Spleen (tissue), 7 donors: ENCODE measurements at regions not wholly inside any gene's neighbourhood (a gene's known extent, or its start where the extent isn't known, plus 50 kb on each side); places are given as distances from the start of the nearest gene placed in this dataset.

Source experiments
- POLR2A ChIP-seq, 3 donors: fragments of 450-650 bp; IDR thresholded peaks; one replicate each; pipeline ENCODE4 v1.5.1; 2017; ENCODE audit warnings: antibody characterized with exemption in 3 of 3, mild to moderate bottlenecking in 1 of 3
- POLR2AphosphoS5 ChIP-seq, 3 donors: sonication (generic); formaldehyde crosslinking; IDR thresholded peaks; one replicate each; pipeline ENCODE4 v1.5.1; 2017; ENCODE audit warnings: antibody characterized with exemption in 3 of 3
- TF ChIP-seq, protein P1 (sequence below), 11 experiments: fragments of 200-600 bp in 7 of 11; fragments of 450-650 bp in 4 of 11; sonication (generic) in 4 of 11; IDR thresholded peaks in 8 of 11; conservative IDR thresholded peaks in 3 of 11; 1 replicate in 7 of 11; 2 replicates in 4 of 11; pipeline versions ENCODE4 v1.4.0 to v1.8.0; 2016 to 2021; ENCODE audit warnings: antibody characterized with exemption in 11 of 11, inconsistent platforms in 4 of 11, mild to moderate bottlenecking in 1 of 11
- donor health status: DM: no; HTN: no; CAD: no; lungs with moderate emphysema.
- donor health status: DM: no; HTN: no; CAD: no.
- donor health status: DM: no; HTN: no; CAD: no.

DNA sequence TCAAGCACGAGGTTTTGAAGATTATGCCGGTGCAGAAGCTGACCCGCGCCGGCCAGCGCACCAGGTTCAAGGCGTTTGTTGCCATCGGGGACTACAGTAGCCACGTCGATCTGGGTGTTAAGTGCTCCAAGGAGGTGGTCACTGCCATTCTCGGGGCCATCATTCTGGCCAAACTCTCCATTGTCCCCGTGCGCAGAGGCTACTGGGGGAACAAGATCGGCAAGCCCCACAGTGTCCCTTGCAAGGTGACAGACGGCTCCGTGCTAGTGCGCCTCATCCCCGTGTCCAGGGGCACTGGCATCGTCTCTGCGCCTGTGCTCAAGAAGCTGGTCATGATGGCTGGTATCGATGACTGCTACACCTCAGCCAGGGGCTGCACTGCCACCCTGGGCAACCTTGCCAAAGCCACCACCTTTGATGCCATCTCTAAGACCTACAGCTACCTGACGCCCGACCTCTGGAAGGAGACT is 284.7 kb downstream of the GPR37 start:
- TF ChIP-seq, protein P1, sequence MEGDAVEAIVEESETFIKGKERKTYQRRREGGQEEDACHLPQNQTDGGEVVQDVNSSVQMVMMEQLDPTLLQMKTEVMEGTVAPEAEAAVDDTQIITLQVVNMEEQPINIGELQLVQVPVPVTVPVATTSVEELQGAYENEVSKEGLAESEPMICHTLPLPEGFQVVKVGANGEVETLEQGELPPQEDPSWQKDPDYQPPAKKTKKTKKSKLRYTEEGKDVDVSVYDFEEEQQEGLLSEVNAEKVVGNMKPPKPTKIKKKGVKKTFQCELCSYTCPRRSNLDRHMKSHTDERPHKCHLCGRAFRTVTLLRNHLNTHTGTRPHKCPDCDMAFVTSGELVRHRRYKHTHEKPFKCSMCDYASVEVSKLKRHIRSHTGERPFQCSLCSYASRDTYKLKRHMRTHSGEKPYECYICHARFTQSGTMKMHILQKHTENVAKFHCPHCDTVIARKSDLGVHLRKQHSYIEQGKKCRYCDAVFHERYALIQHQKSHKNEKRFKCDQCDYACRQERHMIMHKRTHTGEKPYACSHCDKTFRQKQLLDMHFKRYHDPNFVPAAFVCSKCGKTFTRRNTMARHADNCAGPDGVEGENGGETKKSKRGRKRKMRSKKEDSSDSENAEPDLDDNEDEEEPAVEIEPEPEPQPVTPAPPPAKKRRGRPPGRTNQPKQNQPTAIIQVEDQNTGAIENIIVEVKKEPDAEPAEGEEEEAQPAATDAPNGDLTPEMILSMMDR (IDR thresholded peaks at IDR 0.05 in 8 of 11, conservative IDR thresholded peaks at IDR 0.05 in 3 of 11), result no peak
- TF ChIP-seq POLR2A (IDR thresholded peaks at IDR 0.05) (no peak), POLR2AphosphoS5 (IDR thresholded peaks at IDR 0.05) (no peak)
